22Rv1 (cell line): ENCODE measurements at regions not wholly inside any gene's neighbourhood (a gene's known extent, or its start where the extent isn't known, plus 50 kb on each side); places are given as distances from the start of the nearest gene placed in this dataset.

Source experiments
- ZFX ChIP-seq: fragments of 450-650 bp; IDR thresholded peaks from 2 replicates; pipeline ENCODE4 v1.6.1; 2017; ENCODE audit warnings: antibody characterized with exemption, borderline replicate concordance
- TF ChIP-seq, protein P1 (sequence below): fragments of 450-650 bp; IDR thresholded peaks from 2 replicates; pipeline ENCODE4 v1.5.1; 2017; ENCODE audit warnings: mild to moderate bottlenecking

DNA sequence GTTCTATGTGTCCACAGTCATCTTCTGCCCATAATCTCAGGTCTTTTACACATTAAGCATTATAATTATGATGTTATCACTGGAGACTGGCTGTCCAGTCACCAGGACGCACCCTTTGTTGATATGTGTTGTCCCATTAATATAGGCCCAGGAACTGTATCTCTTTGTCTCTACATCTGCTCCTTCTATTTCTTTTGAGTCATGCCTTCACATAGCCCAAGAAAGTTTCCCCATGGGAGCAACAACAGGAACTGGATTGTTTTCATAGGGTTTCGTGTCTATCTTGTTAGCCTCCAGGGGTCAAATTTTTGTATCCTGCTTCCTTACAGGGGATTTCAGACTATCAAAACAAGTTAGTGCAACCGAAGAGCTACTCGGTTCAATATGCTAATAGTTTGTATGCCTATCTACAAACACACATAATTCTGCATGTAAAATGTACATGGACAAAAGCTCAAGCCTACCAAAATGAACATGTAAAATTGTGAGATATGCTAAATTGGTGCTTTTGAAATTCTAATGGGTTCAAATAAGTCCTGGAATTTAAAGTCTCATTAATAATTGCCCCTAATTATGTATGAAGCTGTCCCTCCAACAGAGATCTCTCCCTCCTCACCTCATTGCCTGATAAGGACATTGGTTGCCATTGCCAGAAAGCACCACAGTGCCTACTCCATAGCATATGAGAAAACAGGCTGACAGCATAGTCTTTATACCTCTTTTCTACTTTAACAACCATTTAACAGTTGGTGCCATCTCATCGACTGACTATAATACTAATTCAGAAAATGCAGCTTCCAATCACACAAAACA is 99.8 kb upstream of the DIO2 start:
- TF ChIP-seq, protein P1, sequence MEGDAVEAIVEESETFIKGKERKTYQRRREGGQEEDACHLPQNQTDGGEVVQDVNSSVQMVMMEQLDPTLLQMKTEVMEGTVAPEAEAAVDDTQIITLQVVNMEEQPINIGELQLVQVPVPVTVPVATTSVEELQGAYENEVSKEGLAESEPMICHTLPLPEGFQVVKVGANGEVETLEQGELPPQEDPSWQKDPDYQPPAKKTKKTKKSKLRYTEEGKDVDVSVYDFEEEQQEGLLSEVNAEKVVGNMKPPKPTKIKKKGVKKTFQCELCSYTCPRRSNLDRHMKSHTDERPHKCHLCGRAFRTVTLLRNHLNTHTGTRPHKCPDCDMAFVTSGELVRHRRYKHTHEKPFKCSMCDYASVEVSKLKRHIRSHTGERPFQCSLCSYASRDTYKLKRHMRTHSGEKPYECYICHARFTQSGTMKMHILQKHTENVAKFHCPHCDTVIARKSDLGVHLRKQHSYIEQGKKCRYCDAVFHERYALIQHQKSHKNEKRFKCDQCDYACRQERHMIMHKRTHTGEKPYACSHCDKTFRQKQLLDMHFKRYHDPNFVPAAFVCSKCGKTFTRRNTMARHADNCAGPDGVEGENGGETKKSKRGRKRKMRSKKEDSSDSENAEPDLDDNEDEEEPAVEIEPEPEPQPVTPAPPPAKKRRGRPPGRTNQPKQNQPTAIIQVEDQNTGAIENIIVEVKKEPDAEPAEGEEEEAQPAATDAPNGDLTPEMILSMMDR = no peak
- no peak for TF ChIP-seq ZFX
